Endothelial cell of umbilical vein (primary cell): ENCODE measurements at regions not wholly inside any gene's neighbourhood (a gene's known extent, or its start where the extent isn't known, plus 50 kb on each side); places are given as distances from the start of the nearest gene placed in this dataset.

ENCODE experiments used
- BruUV-seq: library from RNA; stranded (reverse); fragments of 400-500 nt; replicated peaks from 2 replicates; lab custom pipeline; 2021; lab: Mats Ljungman, UMichigan
- CTCF ChIA-PET: fragments of 300-600, 350-600 bp; sonication (Branson Sonifier 250); formaldehyde crosslinking; loops from one replicate; lab custom pipeline; 2021; ENCODE audit warnings: antibody characterized with exemption, inconsistent platforms; lab: Charles Lee
- POLR2A ChIA-PET: fragments of 300-600, 350-600 bp; sonication (Branson Sonifier 250); formaldehyde crosslinking; loops from one replicate; lab custom pipeline; 2021; ENCODE audit warnings: antibody characterized with exemption, inconsistent platforms; lab: Charles Lee
- DNase-seq: peaks from one replicate; pipeline ENCODE4 v3.0.0-alpha.2; 2011; ENCODE audit warnings: low read depth, low spot score
- FAIRE-seq: peaks from 2 replicates; lab custom pipeline; 2011; peaks lifted over from hg19 to GRCh38; lab: Jason Lieb, UNC
- H2AFZ ChIP-seq: 2 replicates; pipeline ENCODE4 v1.6.0; 2012; ENCODE audit warnings: low read depth, low read length, control low read depth, inconsistent platforms
- H3K27ac ChIP-seq: 2 replicates; pipeline ENCODE4 v1.5.1; 2011; ENCODE audit warnings: low read depth, mild to moderate bottlenecking, control low read depth, low read length, moderate library complexity; ENCODE audit not compliant: insufficient read depth
- H3K27me3 ChIP-seq, 2 experiments: 2 replicates each; pipeline versions ENCODE4 v1.6.0 to v1.6.1; 2011; ENCODE audit warnings: low read length in 2 of 2, mixed read lengths in 1 of 2; ENCODE audit not compliant: control insufficient read depth in 2 of 2, insufficient read depth in 2 of 2
- H3K36me3 ChIP-seq, 2 experiments: 2 replicates in 1 of 2; 3 replicates in 1 of 2; pipeline ENCODE4 v1.5.1; 2011; ENCODE audit warnings: low read length in 2 of 2, mild to moderate bottlenecking in 1 of 2, moderate library complexity in 1 of 2; ENCODE audit not compliant: control insufficient read depth in 2 of 2, insufficient read depth in 2 of 2; ENCODE audit errors: extremely low read depth in 1 of 2
- H3K4me1 ChIP-seq: 3 replicates; pipeline ENCODE4 v1.5.1; 2011; ENCODE audit warnings: mild to moderate bottlenecking, low read length; ENCODE audit not compliant: control insufficient read depth, insufficient read depth; ENCODE audit errors: extremely low read depth
- H3K4me2 ChIP-seq: 2 replicates; pipeline ENCODE4 v1.6.1; 2011; ENCODE audit warnings: low read length, control low read depth, mixed read lengths; ENCODE audit not compliant: insufficient read depth
- H3K4me3 ChIP-seq, 3 experiments: fragments of 200-600 bp in 1 of 3; sonication (generic), shearing (Covaris generic) in 1 of 3; replicated peaks in 1 of 3; 2 replicates each; pipeline ENCODE4 v1.5.1; 2011 to 2016; ENCODE audit warnings: control low read depth in 3 of 3, low read length in 3 of 3, mild to moderate bottlenecking in 2 of 3, inconsistent platforms in 1 of 3, low read depth in 1 of 3, moderate library complexity in 1 of 3; ENCODE audit not compliant: insufficient read depth in 1 of 3
- H3K79me2 ChIP-seq: 2 replicates; pipeline ENCODE4 v1.6.0; 2012; ENCODE audit warnings: low read length, inconsistent platforms; ENCODE audit not compliant: control insufficient read depth, insufficient read depth
- H3K9ac ChIP-seq: replicated peaks from 2 replicates; pipeline ENCODE3; 2011; ENCODE audit warnings: low read length, control low read depth; ENCODE audit not compliant: insufficient read depth; ENCODE audit errors: extremely low read depth
- H3K9me1 ChIP-seq: replicated peaks from 3 replicates; pipeline ENCODE4 v1.6.0; 2011; ENCODE audit warnings: mild to moderate bottlenecking, low read length; ENCODE audit not compliant: control insufficient read depth, insufficient read depth; ENCODE audit errors: extremely low read depth
- H3K9me3 ChIP-seq: replicated peaks from 2 replicates; pipeline ENCODE4 v1.5.1; 2012; ENCODE audit warnings: low read length, inconsistent platforms; ENCODE audit not compliant: control insufficient read depth, insufficient read depth
- H4K20me1 ChIP-seq: replicated peaks from 2 replicates; pipeline ENCODE3; 2011; ENCODE audit warnings: mild to moderate bottlenecking, low read length; ENCODE audit not compliant: control insufficient read depth, insufficient read depth; ENCODE audit errors: extremely low read depth
- CTCF ChIP-seq, 2 donors: IDR thresholded peaks; 1 replicate in 1 of 2; 2 replicates in 1 of 2; pipeline ENCODE4 v1.5.1; 2011; ENCODE audit warnings: low read length in 2 of 2, mild to moderate bottlenecking in 2 of 2, moderate library complexity in 2 of 2, control low read depth in 1 of 2, inconsistent platforms in 1 of 2, low read depth in 1 of 2; ENCODE audit not compliant: insufficient read depth in 1 of 2; ENCODE audit errors: extremely low read depth in 1 of 2
- EZH2 ChIP-seq: IDR thresholded peaks from 2 replicates; pipeline ENCODE4 v1.6.1; 2012; ENCODE audit warnings: borderline replicate concordance, low read depth, mild to moderate bottlenecking, moderate library complexity, low read length, inconsistent platforms; ENCODE audit not compliant: severe bottlenecking
- FOS ChIP-seq: IDR thresholded peaks from 2 replicates; pipeline ENCODE4 v1.6.1; 2011; ENCODE audit warnings: mild to moderate bottlenecking, low read length, moderate library complexity, borderline replicate concordance; ENCODE audit not compliant: insufficient read depth
- GATA2 ChIP-seq: IDR thresholded peaks from 2 replicates; pipeline ENCODE4 v1.7.0; 2011; ENCODE audit warnings: low read depth, mild to moderate bottlenecking, moderate library complexity, mixed read lengths, low read length; ENCODE audit not compliant: insufficient read length, insufficient read depth
- JUN ChIP-seq: IDR thresholded peaks from 2 replicates; pipeline ENCODE4 v1.6.1; 2011; ENCODE audit warnings: borderline replicate concordance, low read depth; ENCODE audit not compliant: insufficient read length, insufficient read depth
- MAX ChIP-seq: IDR thresholded peaks from 2 replicates; pipeline ENCODE4 v1.6.1; 2011; ENCODE audit not compliant: insufficient read depth, insufficient read length
- MYC ChIP-seq: IDR thresholded peaks from one replicate; pipeline ENCODE4 v1.6.1; 2011; ENCODE audit warnings: mild to moderate bottlenecking, low read depth, low read length
- POLR2A ChIP-seq: IDR thresholded peaks from 2 replicates; pipeline ENCODE4 v1.6.1; 2012; ENCODE audit warnings: low read depth, mild to moderate bottlenecking, control low read depth, low read length
- POLR2AphosphoS5 ChIP-seq: IDR thresholded peaks from 2 replicates; pipeline ENCODE4 v1.6.1; 2012; ENCODE audit warnings: low read depth, mild to moderate bottlenecking, control low read depth, low read length, moderate library complexity; ENCODE audit not compliant: insufficient read depth
- dilution Hi-C: fragments of 300-500 bp; cut with MboI; formaldehyde crosslinking; loops from one replicate; pipeline ENCODE4 v1.15.0; 2019; ENCODE audit warnings: low sequenced_read_pairs; ENCODE audit not compliant: extremely low pct_ligation_motif_present
- intact Hi-C: fragments of 100-400 bp; cut with micrococcal nuclease; formaldehyde crosslinking; loops from one replicate; pipeline ENCODE4 v1.10.0; 2022

DNA sequence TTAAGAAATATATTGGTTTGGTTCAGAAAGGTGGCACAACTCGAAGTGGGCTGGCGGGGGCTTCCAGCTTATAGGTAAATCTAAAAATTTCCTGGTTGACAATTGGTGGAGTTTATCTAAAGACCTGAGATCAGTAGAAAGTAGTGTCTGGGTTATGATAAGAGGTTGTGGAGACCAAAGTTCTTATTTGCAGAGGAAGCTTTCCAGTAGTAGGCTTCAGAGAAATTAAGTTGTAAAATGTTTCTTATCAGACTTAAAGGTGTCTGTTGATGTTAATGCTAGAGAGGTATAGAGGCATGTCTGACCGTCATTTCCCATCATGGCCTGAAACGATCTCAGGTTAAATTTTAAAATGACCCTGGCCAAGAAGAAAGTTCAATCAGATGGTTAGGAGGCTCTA lies 565.2 kb upstream of the DPPA4 start:
- no peak for TF ChIP-seq EZH2
- TF ChIP-seq GATA2, result no peak
- no peak for TF ChIP-seq MAX
- TF ChIP-seq POLR2A, result no peak
- TF ChIP-seq MYC, result no peak
- TF ChIP-seq JUN, result no peak
- TF ChIP-seq CTCF (IDR thresholded peaks at IDR 0.05; ENCODE audit: extremely low read depth in 1 of 2, insufficient read depth in 1 of 2, low read depth in 1 of 2, low read length in 2 of 2), result no peak
- TF ChIP-seq POLR2AphosphoS5, result no peak
- no peak for TF ChIP-seq FOS
- Histone ChIP-seq H3K36me3 (no peaks in the 10 kb centered on the region), H4K20me1 (no peaks in the 10 kb centered on the region), H2AFZ (no peak overlapping the region), H3K27me3 (no peaks in the 10 kb centered on the region), H3K4me2 (no peak overlapping the region), H3K27ac (no peak overlapping the region), H3K4me3 (no peak overlapping the region), H3K9ac (no peak overlapping the region), H3K9me3 (no peaks in the 10 kb centered on the region), H3K4me1 (no peaks in the 10 kb centered on the region), H3K79me2 (no peaks in the 10 kb centered on the region), H3K9me1 (no peaks in the 10 kb centered on the region)
- DNase-seq (no peak), FAIRE-seq (no peak)
- BruUV-seq, result no TSS peak
- ChIA-PET CTCF (no interaction called here), POLR2A (no interaction called here)
- dilution Hi-C loops, result no loop called here
- intact Hi-C loops, result no loop called here
